ENCODE measurements at regions not wholly inside any gene's neighbourhood (a gene's known extent, or its start where the extent isn't known, plus 50 kb on each side); places are given as distances from the start of the nearest gene placed in this dataset.

DNA sequence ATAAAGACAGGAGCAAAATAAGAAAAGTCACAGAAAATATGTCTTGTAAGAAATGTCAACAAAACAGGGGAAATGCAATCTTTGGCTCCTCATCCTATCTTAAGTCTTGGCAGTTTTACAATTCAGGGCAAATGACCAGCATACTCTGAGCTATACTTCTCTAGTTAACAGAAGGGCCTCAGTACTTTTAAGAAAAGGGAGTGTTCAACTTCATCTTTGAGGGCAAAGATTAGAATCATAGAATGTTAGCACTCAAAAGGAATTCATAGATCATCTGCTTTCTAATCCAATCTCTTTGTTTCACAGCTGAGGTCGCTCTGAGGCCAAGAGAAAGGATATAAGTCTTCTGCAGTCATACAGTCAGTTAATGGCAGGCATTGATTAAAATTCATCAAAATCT lies 174.0 kb upstream of the NT5C1B start:
- H3K4me2 ChIP-seq (ENCODE audit: insufficient read depth, low read length): no peak overlapping the region
- H3K9me1 ChIP-seq (ENCODE audit: control insufficient read depth, insufficient read depth, low read length): no peaks in the 10 kb centered on the region
- DNase-seq (ENCODE audit: extremely low read depth in 1 of 4, low spot score in 3 of 4) (no peak), FAIRE-seq (no peak), ATAC-seq (no peak)
- 0% methylated on average over 1 of the region's 1 CpG for WGBS (ENCODE audit: insufficient coverage, low coverage, missing lambda C conversion rate)
- H3K27ac ChIP-seq (ENCODE audit: extremely low read depth, low read depth, low read length): no peak overlapping the region
- 0 out of 2 replicates have a peak, but pooled peaks cover 2% of the 10 kb centered on the region for H3K9me3 ChIP-seq (replicated peaks; ENCODE audit: control insufficient read depth, insufficient read depth, low read depth, low read length)
- CTCF ChIA-PET (ENCODE audit: low intra/inter-chr PET ratio): no interaction called here
- H3K4me1 ChIP-seq (replicated peaks in 1 of 2; ENCODE audit: control insufficient read depth in 2 of 2, insufficient read depth in 2 of 2, low read length in 2 of 2): no peaks in the 10 kb centered on the region
- H3K27me3 ChIP-seq (ENCODE audit: control insufficient read depth in 2 of 2, insufficient read depth in 2 of 2, low read length in 2 of 2): no peaks in the 10 kb centered on the region
- H2AFZ ChIP-seq (ENCODE audit: low read depth, low read length): no peak overlapping the region
- H3K36me3 ChIP-seq (ENCODE audit: control insufficient read depth, insufficient read depth, low read length): no peaks in the 10 kb centered on the region
- in situ Hi-C loops (cut with MboI) (loop anchor here (25.0 kb wide), 1 partner anchor 1099 kb away; no protein-coding TSS in a partner anchor), intact Hi-C loops (cut with micrococcal nuclease) (no loop called here)
- H3K9ac ChIP-seq (ENCODE audit: insufficient read depth in 1 of 2, low read depth in 2 of 2, low read length in 2 of 2): no peak overlapping the region
- POLR2A ChIA-PET: no interaction called here
- H3K4me3 ChIP-seq: no peak overlapping the region
- no peaks in the 10 kb centered on the region for H3K79me2 ChIP-seq (ENCODE audit: control insufficient read depth, insufficient read depth, low read length)
- H4K20me1 ChIP-seq (replicated peaks; ENCODE audit: control insufficient read depth, insufficient read depth, low read length): no peaks in the 10 kb centered on the region
- BruUV-seq (replicated peaks): no TSS peak
- TF ChIP-seq NFE2 (IDR thresholded peaks at IDR 0.05; ENCODE audit: low read depth) (no peak), FUS (optimal IDR thresholded peaks at IDR 0.05; ENCODE audit: low read depth, low read length) (no peak), HDAC2 (IDR thresholded peaks at IDR 0.05) (no peak), CHD1 (IDR thresholded peaks at IDR 0.05; ENCODE audit: low read length) (no peak), ZZZ3 (IDR thresholded peaks at IDR 0.05) (no peak), ARID2 (IDR thresholded peaks at IDR 0.05) (no peak), TEAD1 (CRISPR knock-in tag; IDR thresholded peaks at IDR 0.05) (no peak), EP300 (IDR thresholded peaks at IDR 0.05; ENCODE audit: low read length) (no peak), HNRNPUL1 (IDR thresholded peaks at IDR 0.05; ENCODE audit: low read length) (no peak), CREB1 (IDR thresholded peaks at IDR 0.05) (no peak), CREB1 (CRISPR knock-in tag; IDR thresholded peaks at IDR 0.05) (no peak)
- TF ChIP-seq, protein P1, sequence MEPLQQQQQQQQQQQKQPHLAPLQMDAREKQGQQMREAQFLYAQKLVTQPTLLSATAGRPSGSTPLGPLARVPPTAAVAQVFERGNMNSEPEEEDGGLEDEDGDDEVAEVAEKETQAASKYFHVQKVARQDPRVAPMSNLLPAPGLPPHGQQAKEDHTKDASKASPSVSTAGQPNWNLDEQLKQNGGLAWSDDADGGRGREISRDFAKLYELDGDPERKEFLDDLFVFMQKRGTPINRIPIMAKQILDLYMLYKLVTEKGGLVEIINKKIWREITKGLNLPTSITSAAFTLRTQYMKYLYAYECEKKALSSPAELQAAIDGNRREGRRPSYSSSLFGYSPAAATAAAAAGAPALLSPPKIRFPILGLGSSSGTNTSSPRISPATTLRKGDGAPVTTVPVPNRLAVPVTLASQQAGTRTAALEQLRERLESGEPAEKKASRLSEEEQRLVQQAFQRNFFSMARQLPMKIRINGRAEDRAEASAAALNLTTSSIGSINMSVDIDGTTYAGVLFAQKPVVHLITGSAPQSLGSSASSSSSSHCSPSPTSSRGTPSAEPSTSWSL (CRISPR knock-in tag; IDR thresholded peaks at IDR 0.05; ENCODE audit: borderline replicate concordance): no peak
- TF ChIP-seq, protein P2, sequence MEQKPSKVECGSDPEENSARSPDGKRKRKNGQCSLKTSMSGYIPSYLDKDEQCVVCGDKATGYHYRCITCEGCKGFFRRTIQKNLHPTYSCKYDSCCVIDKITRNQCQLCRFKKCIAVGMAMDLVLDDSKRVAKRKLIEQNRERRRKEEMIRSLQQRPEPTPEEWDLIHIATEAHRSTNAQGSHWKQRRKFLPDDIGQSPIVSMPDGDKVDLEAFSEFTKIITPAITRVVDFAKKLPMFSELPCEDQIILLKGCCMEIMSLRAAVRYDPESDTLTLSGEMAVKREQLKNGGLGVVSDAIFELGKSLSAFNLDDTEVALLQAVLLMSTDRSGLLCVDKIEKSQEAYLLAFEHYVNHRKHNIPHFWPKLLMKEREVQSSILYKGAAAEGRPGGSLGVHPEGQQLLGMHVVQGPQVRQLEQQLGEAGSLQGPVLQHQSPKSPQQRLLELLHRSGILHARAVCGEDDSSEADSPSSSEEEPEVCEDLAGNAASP (IDR thresholded peaks at IDR 0.05): no peak
- TF ChIP-seq, protein P3, sequence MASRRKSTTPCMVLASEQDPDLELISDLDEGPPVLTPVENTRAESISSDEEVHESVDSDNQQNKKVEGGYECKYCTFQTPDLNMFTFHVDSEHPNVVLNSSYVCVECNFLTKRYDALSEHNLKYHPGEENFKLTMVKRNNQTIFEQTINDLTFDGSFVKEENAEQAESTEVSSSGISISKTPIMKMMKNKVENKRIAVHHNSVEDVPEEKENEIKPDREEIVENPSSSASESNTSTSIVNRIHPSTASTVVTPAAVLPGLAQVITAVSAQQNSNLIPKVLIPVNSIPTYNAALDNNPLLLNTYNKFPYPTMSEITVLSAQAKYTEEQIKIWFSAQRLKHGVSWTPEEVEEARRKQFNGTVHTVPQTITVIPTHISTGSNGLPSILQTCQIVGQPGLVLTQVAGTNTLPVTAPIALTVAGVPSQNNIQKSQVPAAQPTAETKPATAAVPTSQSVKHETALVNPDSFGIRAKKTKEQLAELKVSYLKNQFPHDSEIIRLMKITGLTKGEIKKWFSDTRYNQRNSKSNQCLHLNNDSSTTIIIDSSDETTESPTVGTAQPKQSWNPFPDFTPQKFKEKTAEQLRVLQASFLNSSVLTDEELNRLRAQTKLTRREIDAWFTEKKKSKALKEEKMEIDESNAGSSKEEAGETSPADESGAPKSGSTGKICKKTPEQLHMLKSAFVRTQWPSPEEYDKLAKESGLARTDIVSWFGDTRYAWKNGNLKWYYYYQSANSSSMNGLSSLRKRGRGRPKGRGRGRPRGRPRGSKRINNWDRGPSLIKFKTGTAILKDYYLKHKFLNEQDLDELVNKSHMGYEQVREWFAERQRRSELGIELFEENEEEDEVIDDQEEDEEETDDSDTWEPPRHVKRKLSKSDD (conservative IDR thresholded peaks at IDR 0.05; ENCODE audit: low read length): no peak
- TF ChIP-seq, protein P4, sequence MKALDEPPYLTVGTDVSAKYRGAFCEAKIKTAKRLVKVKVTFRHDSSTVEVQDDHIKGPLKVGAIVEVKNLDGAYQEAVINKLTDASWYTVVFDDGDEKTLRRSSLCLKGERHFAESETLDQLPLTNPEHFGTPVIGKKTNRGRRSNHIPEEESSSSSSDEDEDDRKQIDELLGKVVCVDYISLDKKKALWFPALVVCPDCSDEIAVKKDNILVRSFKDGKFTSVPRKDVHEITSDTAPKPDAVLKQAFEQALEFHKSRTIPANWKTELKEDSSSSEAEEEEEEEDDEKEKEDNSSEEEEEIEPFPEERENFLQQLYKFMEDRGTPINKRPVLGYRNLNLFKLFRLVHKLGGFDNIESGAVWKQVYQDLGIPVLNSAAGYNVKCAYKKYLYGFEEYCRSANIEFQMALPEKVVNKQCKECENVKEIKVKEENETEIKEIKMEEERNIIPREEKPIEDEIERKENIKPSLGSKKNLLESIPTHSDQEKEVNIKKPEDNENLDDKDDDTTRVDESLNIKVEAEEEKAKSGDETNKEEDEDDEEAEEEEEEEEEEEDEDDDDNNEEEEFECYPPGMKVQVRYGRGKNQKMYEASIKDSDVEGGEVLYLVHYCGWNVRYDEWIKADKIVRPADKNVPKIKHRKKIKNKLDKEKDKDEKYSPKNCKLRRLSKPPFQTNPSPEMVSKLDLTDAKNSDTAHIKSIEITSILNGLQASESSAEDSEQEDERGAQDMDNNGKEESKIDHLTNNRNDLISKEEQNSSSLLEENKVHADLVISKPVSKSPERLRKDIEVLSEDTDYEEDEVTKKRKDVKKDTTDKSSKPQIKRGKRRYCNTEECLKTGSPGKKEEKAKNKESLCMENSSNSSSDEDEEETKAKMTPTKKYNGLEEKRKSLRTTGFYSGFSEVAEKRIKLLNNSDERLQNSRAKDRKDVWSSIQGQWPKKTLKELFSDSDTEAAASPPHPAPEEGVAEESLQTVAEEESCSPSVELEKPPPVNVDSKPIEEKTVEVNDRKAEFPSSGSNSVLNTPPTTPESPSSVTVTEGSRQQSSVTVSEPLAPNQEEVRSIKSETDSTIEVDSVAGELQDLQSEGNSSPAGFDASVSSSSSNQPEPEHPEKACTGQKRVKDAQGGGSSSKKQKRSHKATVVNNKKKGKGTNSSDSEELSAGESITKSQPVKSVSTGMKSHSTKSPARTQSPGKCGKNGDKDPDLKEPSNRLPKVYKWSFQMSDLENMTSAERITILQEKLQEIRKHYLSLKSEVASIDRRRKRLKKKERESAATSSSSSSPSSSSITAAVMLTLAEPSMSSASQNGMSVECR (CRISPR knock-in tag; IDR thresholded peaks at IDR 0.05): no peak
